HG03097 (cell line): ENCODE measurements at regions not wholly inside any gene's neighbourhood (a gene's known extent, or its start where the extent isn't known, plus 50 kb on each side); places are given as distances from the start of the nearest gene placed in this dataset.

Experiments
- ATAC-seq: cut with Tn5 transposase; IDR thresholded peaks from one replicate; pipeline ENCODE4 v1.9.1; 2021; ENCODE audit not compliant: unreplicated experiment, low FRiP score

- ATAC-seq, result no peak
These were observed 110.3 kb upstream of the MSX1 start for GRCh38 chr4:4749137-4749536.

GRCh38 chr4:4746444-4746843, 113.0 kb upstream of the MSX1 start:
- ATAC-seq, result no peak

GRCh38 chr4:4740071-4740470, 119.4 kb upstream of the MSX1 start:
- ATAC-seq, result no peak

- ATAC-seq, result no peak
These were observed 123.6 kb upstream of the MSX1 start for GRCh38 chr4:4735870-4736269.

GRCh38 chr4:4735136-4735750, 124.2 kb upstream of the MSX1 start:
- ATAC-seq, result no peak

- ATAC-seq, result no peak
These were observed 125.0 kb upstream of the MSX1 start for GRCh38 chr4:4734425-4734824.

- no peak for ATAC-seq
These were observed 125.8 kb upstream of the MSX1 start for GRCh38 chr4:4733663-4734062.

GRCh38 chr4:4730249-4730648, 129.2 kb upstream of the MSX1 start:
- no peak for ATAC-seq

- no peak for ATAC-seq
These were observed 130.3 kb upstream of the MSX1 start for GRCh38 chr4:4729206-4729605.

GRCh38 chr4:4727536-4727935, 131.9 kb upstream of the MSX1 start:
- no peak for ATAC-seq

GRCh38 chr4:4726051-4726450, 133.4 kb upstream of the MSX1 start:
- no peak for ATAC-seq

- ATAC-seq, result no peak
These were observed 135.1 kb upstream of the MSX1 start for GRCh38 chr4:4724321-4724720.

GRCh38 chr4:4721636-4722035, 137.8 kb upstream of the MSX1 start:
- ATAC-seq, result no peak

GRCh38 chr4:4720646-4721045, 138.8 kb upstream of the MSX1 start:
- no peak for ATAC-seq

GRCh38 chr4:4719436-4719835, 140.0 kb upstream of the MSX1 start:
- ATAC-seq, result no peak

GRCh38 chr4:4717692-4718091, 141.8 kb upstream of the MSX1 start:
- ATAC-seq, result no peak

GRCh38 chr4:4714331-4714730, 145.1 kb upstream of the MSX1 start:
- no peak for ATAC-seq

- ATAC-seq, result no peak
These were observed 146.5 kb upstream of the MSX1 start for GRCh38 chr4:4712800-4713528.

- ATAC-seq, result no peak
These were observed 147.6 kb upstream of the MSX1 start for GRCh38 chr4:4711902-4712301.

- no peak for ATAC-seq
These were observed 149.7 kb upstream of the MSX1 start for GRCh38 chr4:4709736-4710135.

- no peak for ATAC-seq
These were observed 155.2 kb upstream of the MSX1 start for GRCh38 chr4:4704267-4704666.

- ATAC-seq, result no peak
These were observed 155.7 kb upstream of the STX18 start for GRCh38 chr4:4697584-4697983.
